BLaER1 (cell line): ENCODE measurements at regions not wholly inside any gene's neighbourhood (a gene's known extent, or its start where the extent isn't known, plus 50 kb on each side); places are given as distances from the start of the nearest gene placed in this dataset.

Experiments
- H3K27ac ChIP-seq: shearing (Covaris generic); formaldehyde crosslinking; 2 replicates; pipeline ENCODE4 v1.8.1; 2022
- H3K27me3 ChIP-seq: shearing (Covaris generic); formaldehyde crosslinking; 2 replicates; pipeline ENCODE4 v1.8.1; 2022
- H3K36me3 ChIP-seq: shearing (Covaris generic); formaldehyde crosslinking; 2 replicates; pipeline ENCODE4 v1.8.1; 2022
- H3K4me1 ChIP-seq: shearing (Covaris generic); formaldehyde crosslinking; 2 replicates; pipeline ENCODE4 v1.8.1; 2022
- H3K4me2 ChIP-seq: shearing (Covaris generic); formaldehyde crosslinking; 2 replicates; pipeline ENCODE4 v1.8.1; 2022
- H3K4me3 ChIP-seq: shearing (Covaris generic); formaldehyde crosslinking; 2 replicates; pipeline ENCODE4 v1.8.1; 2022
- H3K9ac ChIP-seq: shearing (Covaris generic); formaldehyde crosslinking; 2 replicates; pipeline ENCODE4 v1.8.1; 2022
- H3K9me3 ChIP-seq: shearing (Covaris generic); formaldehyde crosslinking; 2 replicates; pipeline ENCODE4 v1.8.1; 2022
- H4K20me1 ChIP-seq: shearing (Covaris generic); formaldehyde crosslinking; 2 replicates; pipeline ENCODE4 v1.8.1; 2022
- Cebpa-rat ChIP-seq: shearing (Covaris generic); IDR thresholded peaks from 2 replicates; pipeline ENCODE4 v1.8.1; 2022

DNA sequence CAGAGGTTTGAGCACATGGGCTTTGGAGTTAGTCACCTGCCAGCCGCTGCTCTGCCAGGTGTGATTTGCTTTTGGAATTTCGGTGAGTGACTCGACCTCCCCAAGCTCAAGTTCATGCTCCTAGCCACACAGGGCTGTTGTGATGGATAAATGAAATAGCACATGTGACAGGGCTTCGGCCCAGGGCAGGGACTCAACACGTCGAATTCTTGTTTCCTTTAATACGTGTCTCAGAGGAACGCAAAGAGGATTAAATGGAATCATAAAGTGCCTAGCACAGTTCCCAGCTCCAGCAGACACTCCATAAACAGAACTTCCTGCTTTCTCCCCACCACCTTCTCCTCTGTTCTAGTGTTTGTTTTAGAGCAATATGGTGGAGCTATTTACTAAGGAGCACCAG, 88.3 kb upstream of the CHST15 start:
- no peak overlapping the region for H3K4me2 ChIP-seq
- H3K27me3 ChIP-seq, result no peaks in the 10 kb centered on the region
- no peak overlapping the region for H3K27ac ChIP-seq
- H3K4me3 ChIP-seq, result no peak overlapping the region
- H3K9ac ChIP-seq, result no peak overlapping the region
- no peak for TF ChIP-seq Cebpa-rat
- H3K9me3 ChIP-seq, result no peaks in the 10 kb centered on the region
- H3K4me1 ChIP-seq, result peaks cover 12% of the 10 kb centered on the region
- H4K20me1 ChIP-seq, result no peaks in the 10 kb centered on the region
- no peaks in the 10 kb centered on the region for H3K36me3 ChIP-seq

DNA sequence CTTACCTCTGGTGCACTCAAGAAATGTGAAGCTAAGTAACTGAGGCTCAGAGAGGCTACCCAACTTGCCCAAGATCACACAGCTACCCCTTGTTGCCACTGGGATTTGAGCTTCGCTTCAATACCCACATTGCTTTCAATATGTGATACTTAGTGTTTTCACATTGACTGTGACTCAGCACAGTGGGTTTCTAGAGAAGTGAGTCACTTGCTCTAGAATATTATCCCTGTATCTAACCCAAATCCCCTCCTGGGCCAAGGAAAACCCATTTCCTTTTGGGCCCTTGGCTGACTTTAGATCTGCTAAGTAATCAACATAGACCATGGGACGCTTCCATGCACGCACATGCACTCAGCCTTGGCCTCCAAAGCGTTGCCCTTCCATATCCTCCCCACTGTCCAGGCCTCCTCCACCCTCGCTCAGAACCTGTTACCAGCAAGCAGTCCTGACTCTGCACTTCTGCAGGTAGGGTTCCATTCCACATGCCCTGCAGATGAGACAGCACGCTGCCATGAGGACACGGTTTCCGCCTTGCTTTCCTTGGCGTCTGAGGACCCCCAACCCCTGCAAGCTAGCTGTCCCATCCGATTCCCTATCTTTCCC, 87.7 kb upstream of the CHST15 start:
- no peaks in the 10 kb centered on the region for H3K27me3 ChIP-seq
- H3K4me3 ChIP-seq, result no peak overlapping the region
- H3K9ac ChIP-seq, result no peak overlapping the region
- no peak overlapping the region for H3K27ac ChIP-seq
- no peaks in the 10 kb centered on the region for H4K20me1 ChIP-seq
- H3K36me3 ChIP-seq, result no peaks in the 10 kb centered on the region
- no peak for TF ChIP-seq Cebpa-rat
- no peak overlapping the region for H3K4me2 ChIP-seq
- H3K9me3 ChIP-seq, result no peaks in the 10 kb centered on the region
- peaks cover 18% of the 10 kb centered on the region for H3K4me1 ChIP-seq

DNA sequence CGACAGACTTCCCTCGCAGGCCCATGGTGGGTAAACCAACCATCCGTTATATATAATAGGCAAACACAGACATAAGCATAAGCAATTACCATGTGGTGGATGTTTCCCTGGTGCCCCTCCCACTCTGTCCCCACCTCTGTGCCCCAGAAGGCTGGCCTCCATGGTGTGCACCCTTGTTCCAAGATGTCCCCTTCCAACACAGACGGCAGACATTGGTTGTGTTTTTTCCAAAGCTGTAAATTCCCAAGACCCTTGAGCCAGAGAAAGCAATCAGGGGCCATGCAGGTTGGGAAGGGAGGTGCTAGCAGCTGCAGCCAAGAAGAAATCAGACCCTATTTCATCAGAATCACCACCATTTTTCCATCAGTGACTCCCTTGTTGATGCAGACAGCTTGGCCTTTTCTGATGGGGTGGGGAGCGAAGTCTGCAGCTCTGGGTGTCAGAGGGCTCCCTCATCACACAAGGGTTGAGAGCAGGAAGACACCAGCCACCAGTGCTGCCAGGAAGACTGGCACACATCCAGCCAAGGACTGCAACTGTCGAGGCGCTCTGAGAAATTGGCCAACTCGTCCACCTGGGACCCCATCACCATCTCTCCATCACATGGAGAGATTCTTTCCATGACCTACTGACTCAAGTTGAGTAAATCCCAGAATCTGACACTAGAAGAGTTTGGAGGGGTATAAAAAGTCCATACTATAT, 86.8 kb upstream of the CHST15 start:
- no peak overlapping the region for H3K4me2 ChIP-seq
- no peak overlapping the region for H3K27ac ChIP-seq
- H3K4me3 ChIP-seq, result no peak overlapping the region
- no peaks in the 10 kb centered on the region for H3K9me3 ChIP-seq
- no peaks in the 10 kb centered on the region for H4K20me1 ChIP-seq
- no peak overlapping the region for H3K9ac ChIP-seq
- H3K27me3 ChIP-seq, result no peaks in the 10 kb centered on the region
- peaks cover 27% of the 10 kb centered on the region for H3K4me1 ChIP-seq
- H3K36me3 ChIP-seq, result no peaks in the 10 kb centered on the region
- no peak for TF ChIP-seq Cebpa-rat

DNA sequence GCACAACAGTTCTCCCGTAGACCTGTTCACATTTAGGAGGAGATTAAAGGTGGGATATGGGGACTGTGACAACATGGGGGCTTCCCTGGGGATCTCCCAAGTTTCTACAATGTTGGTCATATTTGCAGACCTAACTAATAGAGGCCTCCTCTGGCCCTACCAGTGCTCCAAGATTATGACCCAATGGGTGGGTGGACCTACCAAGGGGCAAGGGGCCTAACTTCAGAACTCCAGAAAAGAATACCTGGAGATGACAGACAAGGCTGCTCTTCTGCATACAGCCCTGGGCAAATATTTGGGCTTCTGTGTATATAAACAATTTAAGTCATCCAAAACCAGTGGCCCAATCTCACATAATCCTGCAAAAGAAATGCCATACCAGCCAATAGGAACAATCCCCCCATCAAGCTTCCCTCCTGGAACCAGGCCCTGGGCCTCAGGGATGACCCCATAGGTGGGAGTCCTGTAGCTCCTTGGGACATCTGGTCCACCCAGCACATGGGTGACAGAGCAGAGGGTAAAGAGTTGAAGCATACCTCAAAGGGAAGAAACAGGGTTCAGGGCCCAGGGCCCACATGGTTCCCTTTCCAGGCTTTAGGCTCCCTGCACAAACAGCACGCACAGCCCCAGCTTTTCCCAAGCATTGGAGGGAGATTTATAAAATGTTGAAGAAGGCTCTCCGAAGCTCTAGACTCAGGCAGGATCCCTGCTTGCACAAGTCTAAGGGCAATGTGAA, 86.1 kb upstream of the CHST15 start:
- Histone ChIP-seq H3K4me3 (no peak overlapping the region), H3K4me2 (no peak overlapping the region), H3K36me3 (no peaks in the 10 kb centered on the region), H3K9me3 (no peaks in the 10 kb centered on the region), H3K4me1 (peaks cover 34% of the 10 kb centered on the region), H4K20me1 (no peaks in the 10 kb centered on the region), H3K9ac (no peak overlapping the region), H3K27ac (no peak overlapping the region), H3K27me3 (no peaks in the 10 kb centered on the region)
- no peak for TF ChIP-seq Cebpa-rat

DNA sequence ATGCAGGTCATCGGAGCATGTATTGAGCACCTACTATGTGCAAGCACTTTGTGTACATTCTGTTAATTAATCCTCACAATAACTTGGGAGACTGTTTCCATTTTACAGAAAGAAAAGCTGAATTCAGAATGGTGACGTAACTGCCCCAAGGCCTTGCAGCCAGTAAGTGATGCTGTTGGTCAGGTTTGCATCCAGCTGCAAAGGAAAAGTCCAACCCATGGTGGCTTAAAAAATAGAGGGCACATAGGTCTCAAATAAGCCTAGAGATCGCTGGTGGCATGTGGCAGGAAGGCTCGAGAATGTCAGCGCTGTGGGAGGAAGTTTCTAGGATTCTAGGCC, 83.8 kb upstream of the CHST15 start:
- H4K20me1 ChIP-seq, result no peaks in the 10 kb centered on the region
- no peaks in the 10 kb centered on the region for H3K36me3 ChIP-seq
- H3K9ac ChIP-seq, result no peak overlapping the region
- no peaks in the 10 kb centered on the region for H3K9me3 ChIP-seq
- peaks cover 36% of the 10 kb centered on the region for H3K4me1 ChIP-seq
- no peaks in the 10 kb centered on the region for H3K27me3 ChIP-seq
- no peak overlapping the region for H3K4me3 ChIP-seq
- no peak overlapping the region for H3K27ac ChIP-seq
- peak overlapping the region; percentile 67 for H3K4me2 ChIP-seq
- no peak for TF ChIP-seq Cebpa-rat

DNA sequence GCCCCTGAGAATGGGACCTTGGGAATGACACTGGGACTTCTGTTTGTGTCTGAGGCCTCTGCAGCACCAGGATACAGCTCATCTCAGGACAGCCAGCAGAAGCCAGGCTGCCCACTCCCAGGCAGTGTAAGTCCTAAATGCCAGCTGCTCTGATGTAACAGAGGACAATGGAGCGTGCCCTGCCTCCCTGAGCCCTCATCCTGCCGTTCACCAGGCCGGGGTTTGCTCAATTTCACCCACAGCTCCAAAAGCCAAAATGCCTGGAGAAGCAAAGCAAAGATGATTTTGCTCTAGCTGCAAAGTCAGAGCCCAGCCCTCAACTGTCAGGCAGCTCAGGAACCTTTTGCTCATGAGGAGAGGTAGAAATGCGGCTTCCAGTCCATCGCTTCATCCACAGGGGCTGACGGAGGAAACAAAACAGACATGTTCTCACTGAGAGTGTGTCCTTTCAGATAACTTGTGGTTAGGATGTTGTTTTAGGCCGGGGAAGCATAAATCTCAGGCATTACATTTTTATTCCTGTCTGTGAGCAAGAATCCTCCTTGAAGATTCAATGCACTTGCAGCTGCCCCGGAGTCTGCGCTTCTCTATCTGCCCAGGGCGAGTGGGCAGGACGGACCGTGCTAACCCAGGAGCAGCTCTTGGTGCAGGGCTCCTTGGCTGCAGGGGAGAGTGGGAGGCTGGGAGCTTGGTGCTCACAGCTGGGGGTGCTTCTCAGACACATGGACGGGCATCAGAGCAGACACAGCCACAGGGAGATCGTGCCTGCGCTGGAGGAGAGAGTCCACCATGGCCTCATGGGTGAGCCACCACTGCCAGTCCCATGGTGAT, 83.2 kb upstream of the CHST15 start:
- peak overlapping the region; percentile 67 for H3K4me2 ChIP-seq
- H3K4me3 ChIP-seq, result no peak overlapping the region
- no peaks in the 10 kb centered on the region for H3K9me3 ChIP-seq
- no peak for TF ChIP-seq Cebpa-rat
- no peak overlapping the region for H3K9ac ChIP-seq
- H3K27me3 ChIP-seq, result no peaks in the 10 kb centered on the region
- H4K20me1 ChIP-seq, result no peaks in the 10 kb centered on the region
- H3K27ac ChIP-seq, result no peak overlapping the region
- no peaks in the 10 kb centered on the region for H3K36me3 ChIP-seq
- peaks cover 36% of the 10 kb centered on the region for H3K4me1 ChIP-seq

DNA sequence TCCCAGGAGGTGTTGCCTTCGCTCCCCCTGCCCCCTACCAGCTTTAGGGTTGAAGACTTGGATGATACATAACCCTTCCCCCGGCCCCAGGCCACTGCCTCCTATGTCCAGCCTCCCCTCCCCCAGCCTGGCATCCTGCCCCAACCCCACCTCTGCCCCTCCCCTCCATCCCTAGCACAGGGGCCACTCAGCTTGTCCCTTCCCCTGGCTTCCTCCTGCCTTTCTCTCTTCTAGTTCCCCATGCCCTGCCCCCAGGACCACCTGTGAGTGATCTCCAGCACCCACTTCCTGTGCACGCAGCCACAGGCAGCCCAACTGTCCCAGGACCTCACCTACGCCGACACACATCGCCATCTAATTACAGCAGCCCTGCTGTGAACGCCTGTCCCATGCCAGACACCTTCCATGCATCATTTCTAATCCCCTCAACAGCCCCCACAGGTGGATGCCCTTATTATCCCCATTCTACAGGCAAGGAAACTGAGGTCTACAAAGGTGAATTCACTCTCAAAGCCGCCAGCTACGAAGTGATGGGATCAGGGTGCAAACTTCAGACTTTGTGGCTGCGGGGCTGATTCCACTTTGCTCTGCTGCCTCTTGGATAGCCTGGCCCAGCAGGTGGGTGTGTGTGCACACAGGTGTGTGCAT, 82.4 kb upstream of the CHST15 start:
- peak overlapping the region; percentile 67 for H3K4me2 ChIP-seq
- H4K20me1 ChIP-seq, result no peaks in the 10 kb centered on the region
- H3K4me1 ChIP-seq, result peaks cover 36% of the 10 kb centered on the region
- no peak overlapping the region for H3K27ac ChIP-seq
- no peaks in the 10 kb centered on the region for H3K27me3 ChIP-seq
- no peak overlapping the region for H3K9ac ChIP-seq
- TF ChIP-seq Cebpa-rat, result no peak
- no peaks in the 10 kb centered on the region for H3K36me3 ChIP-seq
- H3K9me3 ChIP-seq, result no peaks in the 10 kb centered on the region
- no peak overlapping the region for H3K4me3 ChIP-seq

DNA sequence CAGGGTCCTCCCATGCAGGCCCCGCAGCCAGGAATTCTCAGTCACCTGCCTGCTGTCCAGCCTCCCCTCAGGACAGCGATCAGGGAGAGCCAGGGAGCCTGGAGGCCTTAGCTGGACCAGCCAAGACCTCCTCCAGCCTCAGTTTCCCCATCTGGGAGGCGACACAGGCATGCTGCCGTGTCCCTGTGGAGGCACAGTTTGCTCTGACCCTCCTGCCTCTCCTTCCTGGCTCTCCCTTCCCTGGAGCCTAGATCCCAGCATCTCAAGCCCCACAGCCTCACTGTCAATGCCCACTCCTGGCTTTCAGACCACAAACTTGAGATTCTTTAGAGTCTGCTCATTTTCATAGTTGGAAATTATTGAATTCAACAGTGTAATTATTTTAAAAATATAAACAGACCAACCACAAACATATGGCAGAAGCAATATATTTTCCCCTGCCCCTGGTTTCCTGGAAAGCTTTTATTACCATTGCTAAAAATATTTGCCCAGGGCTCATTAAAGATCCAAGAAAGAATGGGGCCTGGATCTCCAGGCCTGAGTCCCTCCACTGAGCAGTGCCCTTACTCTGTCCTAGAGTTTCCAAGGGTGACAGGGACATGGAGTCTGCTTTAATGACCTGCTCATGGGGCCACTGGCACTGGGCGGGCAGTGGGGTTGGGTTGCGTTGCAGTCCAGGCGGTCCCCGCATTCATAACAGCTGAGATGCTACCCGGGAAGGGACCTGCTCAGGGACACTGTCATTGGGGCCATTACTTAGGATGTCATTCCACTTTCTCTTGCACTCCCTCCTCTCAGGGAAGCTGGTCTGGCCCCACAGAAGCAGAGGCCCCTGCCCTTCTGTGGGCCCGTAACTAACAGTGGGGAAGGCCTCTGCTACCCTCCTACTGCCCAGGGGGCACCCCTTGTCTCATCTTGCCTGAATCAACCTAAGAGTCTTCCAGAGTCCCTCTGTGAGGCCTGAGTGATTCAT, 81.6 kb upstream of the CHST15 start:
- H3K27ac ChIP-seq, result no peak overlapping the region
- no peak overlapping the region for H3K9ac ChIP-seq
- TF ChIP-seq Cebpa-rat, result no peak
- H3K9me3 ChIP-seq, result no peaks in the 10 kb centered on the region
- H3K4me2 ChIP-seq, result peak overlapping the region; percentile 67
- no peak overlapping the region for H3K4me3 ChIP-seq
- no peaks in the 10 kb centered on the region for H4K20me1 ChIP-seq
- H3K27me3 ChIP-seq, result no peaks in the 10 kb centered on the region
- H3K4me1 ChIP-seq, result peaks cover 36% of the 10 kb centered on the region
- H3K36me3 ChIP-seq, result no peaks in the 10 kb centered on the region
